ENCODE measurements at regions not wholly inside any gene's neighbourhood (a gene's known extent, or its start where the extent isn't known, plus 50 kb on each side); places are given as distances from the start of the nearest gene placed in this dataset.

DNA sequence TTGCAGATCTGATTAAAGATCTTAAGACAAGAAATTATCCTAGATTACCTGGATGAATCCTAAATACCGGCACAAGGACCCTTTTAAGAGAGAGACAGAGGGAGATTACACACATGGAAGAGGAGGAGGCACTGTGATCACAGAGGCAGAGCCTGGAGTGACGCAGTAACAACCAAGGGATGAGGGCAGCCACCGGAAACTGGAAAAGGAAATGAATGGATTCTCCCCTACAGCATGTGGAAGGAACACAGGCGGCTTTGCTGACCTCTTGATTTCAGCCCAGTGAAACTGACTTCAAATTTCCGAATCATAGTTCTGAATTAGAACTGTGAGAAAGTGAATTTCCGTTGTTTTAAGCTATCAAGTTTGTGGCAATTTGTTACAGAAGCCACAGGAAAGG, 50.2 kb upstream of the IVNS1ABP start:
- H3K27me3 ChIP-seq (ENCODE audit: insufficient read depth), result no peaks in the 10 kb centered on the region
- H3K9ac ChIP-seq, result no peak overlapping the region
- H3K4me3 ChIP-seq (ENCODE audit: low read depth in 2 of 2, low read length in 1 of 2), result no peak overlapping the region
- H3K9me2 ChIP-seq, result no peaks in the 10 kb centered on the region
- POLR2A ChIA-PET, result no interaction called here
- H3K79me2 ChIP-seq (ENCODE audit: insufficient read depth), result no peaks in the 10 kb centered on the region
- TF ChIP-seq CHD2 (IDR thresholded peaks at IDR 0.05; ENCODE audit: low read length, partially characterized antibody) (no peak), GABPA (IDR thresholded peaks at IDR 0.05; ENCODE audit: low read depth) (no peak), EZH2phosphoT487 (IDR thresholded peaks at IDR 0.05; ENCODE audit: borderline replicate concordance, low read depth) (no peak), FOSL2 (IDR thresholded peaks at IDR 0.05; ENCODE audit: borderline replicate concordance, low read depth) (no peak), SIN3A (IDR thresholded peaks at IDR 0.05; ENCODE audit: borderline replicate concordance, low read depth, low read length) (no peak), NRF1 (IDR thresholded peaks at IDR 0.05; ENCODE audit: low read depth, low read length) (no peak), EP300 (IDR thresholded peaks at IDR 0.05; ENCODE audit: borderline replicate concordance in 1 of 2, low read depth in 1 of 2, low read length in 1 of 2) (no peak), TCF12 (IDR thresholded peaks at IDR 0.05) (no peak), TEAD4 (IDR thresholded peaks at IDR 0.05; ENCODE audit: borderline replicate concordance, insufficient read depth) (no peak), FOXM1 (IDR thresholded peaks at IDR 0.05; ENCODE audit: low read depth) (no peak), POLR2AphosphoS5 (IDR thresholded peaks at IDR 0.05; ENCODE audit: low read depth, low read length) (no peak), SMC3 (IDR thresholded peaks at IDR 0.05; ENCODE audit: low read depth, low read length) (no peak), GATA2 (CRISPR knock-in tag; IDR thresholded peaks at IDR 0.05) (no peak), RAD21 (IDR thresholded peaks at IDR 0.05; ENCODE audit: low read length) (no peak)
- TF ChIP-seq, protein P1, sequence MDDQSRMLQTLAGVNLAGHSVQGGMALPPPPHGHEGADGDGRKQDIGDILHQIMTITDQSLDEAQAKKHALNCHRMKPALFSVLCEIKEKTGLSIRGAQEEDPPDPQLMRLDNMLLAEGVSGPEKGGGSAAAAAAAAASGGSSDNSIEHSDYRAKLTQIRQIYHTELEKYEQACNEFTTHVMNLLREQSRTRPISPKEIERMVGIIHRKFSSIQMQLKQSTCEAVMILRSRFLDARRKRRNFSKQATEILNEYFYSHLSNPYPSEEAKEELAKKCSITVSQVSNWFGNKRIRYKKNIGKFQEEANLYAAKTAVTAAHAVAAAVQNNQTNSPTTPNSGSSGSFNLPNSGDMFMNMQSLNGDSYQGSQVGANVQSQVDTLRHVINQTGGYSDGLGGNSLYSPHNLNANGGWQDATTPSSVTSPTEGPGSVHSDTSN (IDR thresholded peaks at IDR 0.05), result no peak
- TF ChIP-seq, protein P2, sequence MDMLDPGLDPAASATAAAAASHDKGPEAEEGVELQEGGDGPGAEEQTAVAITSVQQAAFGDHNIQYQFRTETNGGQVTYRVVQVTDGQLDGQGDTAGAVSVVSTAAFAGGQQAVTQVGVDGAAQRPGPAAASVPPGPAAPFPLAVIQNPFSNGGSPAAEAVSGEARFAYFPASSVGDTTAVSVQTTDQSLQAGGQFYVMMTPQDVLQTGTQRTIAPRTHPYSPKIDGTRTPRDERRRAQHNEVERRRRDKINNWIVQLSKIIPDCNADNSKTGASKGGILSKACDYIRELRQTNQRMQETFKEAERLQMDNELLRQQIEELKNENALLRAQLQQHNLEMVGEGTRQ (IDR thresholded peaks at IDR 0.05; ENCODE audit: borderline replicate concordance, low read depth, low read length), result no peak
- TF ChIP-seq, protein P3, sequence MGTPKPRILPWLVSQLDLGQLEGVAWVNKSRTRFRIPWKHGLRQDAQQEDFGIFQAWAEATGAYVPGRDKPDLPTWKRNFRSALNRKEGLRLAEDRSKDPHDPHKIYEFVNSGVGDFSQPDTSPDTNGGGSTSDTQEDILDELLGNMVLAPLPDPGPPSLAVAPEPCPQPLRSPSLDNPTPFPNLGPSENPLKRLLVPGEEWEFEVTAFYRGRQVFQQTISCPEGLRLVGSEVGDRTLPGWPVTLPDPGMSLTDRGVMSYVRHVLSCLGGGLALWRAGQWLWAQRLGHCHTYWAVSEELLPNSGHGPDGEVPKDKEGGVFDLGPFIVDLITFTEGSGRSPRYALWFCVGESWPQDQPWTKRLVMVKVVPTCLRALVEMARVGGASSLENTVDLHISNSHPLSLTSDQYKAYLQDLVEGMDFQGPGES (IDR thresholded peaks at IDR 0.05; ENCODE audit: low read depth, low read length), result no peak
- TF ChIP-seq, protein P4, sequence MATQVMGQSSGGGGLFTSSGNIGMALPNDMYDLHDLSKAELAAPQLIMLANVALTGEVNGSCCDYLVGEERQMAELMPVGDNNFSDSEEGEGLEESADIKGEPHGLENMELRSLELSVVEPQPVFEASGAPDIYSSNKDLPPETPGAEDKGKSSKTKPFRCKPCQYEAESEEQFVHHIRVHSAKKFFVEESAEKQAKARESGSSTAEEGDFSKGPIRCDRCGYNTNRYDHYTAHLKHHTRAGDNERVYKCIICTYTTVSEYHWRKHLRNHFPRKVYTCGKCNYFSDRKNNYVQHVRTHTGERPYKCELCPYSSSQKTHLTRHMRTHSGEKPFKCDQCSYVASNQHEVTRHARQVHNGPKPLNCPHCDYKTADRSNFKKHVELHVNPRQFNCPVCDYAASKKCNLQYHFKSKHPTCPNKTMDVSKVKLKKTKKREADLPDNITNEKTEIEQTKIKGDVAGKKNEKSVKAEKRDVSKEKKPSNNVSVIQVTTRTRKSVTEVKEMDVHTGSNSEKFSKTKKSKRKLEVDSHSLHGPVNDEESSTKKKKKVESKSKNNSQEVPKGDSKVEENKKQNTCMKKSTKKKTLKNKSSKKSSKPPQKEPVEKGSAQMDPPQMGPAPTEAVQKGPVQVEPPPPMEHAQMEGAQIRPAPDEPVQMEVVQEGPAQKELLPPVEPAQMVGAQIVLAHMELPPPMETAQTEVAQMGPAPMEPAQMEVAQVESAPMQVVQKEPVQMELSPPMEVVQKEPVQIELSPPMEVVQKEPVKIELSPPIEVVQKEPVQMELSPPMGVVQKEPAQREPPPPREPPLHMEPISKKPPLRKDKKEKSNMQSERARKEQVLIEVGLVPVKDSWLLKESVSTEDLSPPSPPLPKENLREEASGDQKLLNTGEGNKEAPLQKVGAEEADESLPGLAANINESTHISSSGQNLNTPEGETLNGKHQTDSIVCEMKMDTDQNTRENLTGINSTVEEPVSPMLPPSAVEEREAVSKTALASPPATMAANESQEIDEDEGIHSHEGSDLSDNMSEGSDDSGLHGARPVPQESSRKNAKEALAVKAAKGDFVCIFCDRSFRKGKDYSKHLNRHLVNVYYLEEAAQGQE (IDR thresholded peaks at IDR 0.05; ENCODE audit: low read depth, low read length), result no peak
- TF ChIP-seq, protein P5, sequence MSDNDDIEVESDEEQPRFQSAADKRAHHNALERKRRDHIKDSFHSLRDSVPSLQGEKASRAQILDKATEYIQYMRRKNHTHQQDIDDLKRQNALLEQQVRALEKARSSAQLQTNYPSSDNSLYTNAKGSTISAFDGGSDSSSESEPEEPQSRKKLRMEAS (IDR thresholded peaks at IDR 0.05; ENCODE audit: low read depth), result no peak
- H3K4me2 ChIP-seq, result no peak overlapping the region
- H3F3A ChIP-seq (replicated peaks; ENCODE audit: insufficient read depth), result no peaks in the 10 kb centered on the region
- H3K4me1 ChIP-seq (ENCODE audit: control insufficient read depth in 1 of 2, insufficient read depth in 2 of 2, low read depth in 1 of 2, low read length in 1 of 2), result no peaks in the 10 kb centered on the region
- CTCF ChIA-PET, result no interaction called here
- H2AFZ ChIP-seq (ENCODE audit: low read depth), result no peak overlapping the region
- no peaks in the 10 kb centered on the region for H3K36me3 ChIP-seq (replicated peaks in 1 of 2; ENCODE audit: control insufficient read depth in 1 of 2, insufficient read depth in 2 of 2, low read length in 1 of 2)
- no peak for DNase-seq
- WGBS (ENCODE audit: low lambda C conversion rate), result 79% methylated on average over 6 of the region's 6 CpGs
- no peak overlapping the region for H3K27ac ChIP-seq (ENCODE audit: low read depth in 2 of 2, low read length in 1 of 2)
- no peaks in the 10 kb centered on the region for H4K20me1 ChIP-seq (ENCODE audit: insufficient read depth)
- H3K9me3 ChIP-seq, result peaks cover 1% of the 10 kb centered on the region; the same call in 1 of the 2 replicates
